ENCODE measurements at regions not wholly inside any gene's neighbourhood (a gene's known extent, or its start where the extent isn't known, plus 50 kb on each side); places are given as distances from the start of the nearest gene placed in this dataset.

DNA sequence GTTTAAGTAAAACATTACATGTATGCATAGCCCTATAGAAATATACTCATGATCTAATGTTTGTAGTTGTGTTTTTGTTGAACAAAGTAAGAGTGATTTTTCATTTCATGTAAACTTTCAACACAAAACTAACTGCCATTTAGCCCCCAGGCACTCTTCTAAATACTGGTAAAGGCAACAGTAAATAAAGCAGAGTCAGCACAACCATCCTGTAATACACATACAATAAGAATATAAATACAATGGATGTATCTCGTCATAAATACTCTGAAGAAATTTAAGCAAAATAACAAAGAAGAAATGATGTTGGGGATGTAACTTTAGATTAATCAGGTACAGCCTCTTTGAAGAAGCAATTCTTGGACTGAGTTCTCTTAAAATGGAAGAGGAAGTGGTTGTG is 821.2 kb downstream of the ARAP2 start:
- no peaks in the 10 kb centered on the region for H3K4me1 Mint-ChIP-seq (ENCODE audit: low read depth, unreplicated experiment)
- Histone ChIP-seq H3K27me3 (replicated peaks; ENCODE audit: control insufficient read depth, insufficient read depth, low read length) (no peaks in the 10 kb centered on the region), H3K4me3 (ENCODE audit: low read depth, low read length) (no peak overlapping the region), H3K36me3 (ENCODE audit: control insufficient read depth, insufficient read depth, low read length) (no peaks in the 10 kb centered on the region), H3K9me3 (no peaks in the 10 kb centered on the region), H3K4me1 (no peaks in the 10 kb centered on the region)
- H3K9me3 Mint-ChIP-seq (ENCODE audit: unreplicated experiment), result no peaks in the 10 kb centered on the region
- no peak overlapping the region for H3K4me3 Mint-ChIP-seq (ENCODE audit: unreplicated experiment)
- intact Hi-C loops (cut with micrococcal nuclease; ENCODE audit: unreplicated experiment), result no loop called here
- ChIA-PET CTCF (no interaction called here), POLR2A (no interaction called here)
- H3K36me3 Mint-ChIP-seq (ENCODE audit: insufficient read depth, unreplicated experiment), result no peaks in the 10 kb centered on the region
- TF ChIP-seq, protein P1, sequence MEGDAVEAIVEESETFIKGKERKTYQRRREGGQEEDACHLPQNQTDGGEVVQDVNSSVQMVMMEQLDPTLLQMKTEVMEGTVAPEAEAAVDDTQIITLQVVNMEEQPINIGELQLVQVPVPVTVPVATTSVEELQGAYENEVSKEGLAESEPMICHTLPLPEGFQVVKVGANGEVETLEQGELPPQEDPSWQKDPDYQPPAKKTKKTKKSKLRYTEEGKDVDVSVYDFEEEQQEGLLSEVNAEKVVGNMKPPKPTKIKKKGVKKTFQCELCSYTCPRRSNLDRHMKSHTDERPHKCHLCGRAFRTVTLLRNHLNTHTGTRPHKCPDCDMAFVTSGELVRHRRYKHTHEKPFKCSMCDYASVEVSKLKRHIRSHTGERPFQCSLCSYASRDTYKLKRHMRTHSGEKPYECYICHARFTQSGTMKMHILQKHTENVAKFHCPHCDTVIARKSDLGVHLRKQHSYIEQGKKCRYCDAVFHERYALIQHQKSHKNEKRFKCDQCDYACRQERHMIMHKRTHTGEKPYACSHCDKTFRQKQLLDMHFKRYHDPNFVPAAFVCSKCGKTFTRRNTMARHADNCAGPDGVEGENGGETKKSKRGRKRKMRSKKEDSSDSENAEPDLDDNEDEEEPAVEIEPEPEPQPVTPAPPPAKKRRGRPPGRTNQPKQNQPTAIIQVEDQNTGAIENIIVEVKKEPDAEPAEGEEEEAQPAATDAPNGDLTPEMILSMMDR (IDR thresholded peaks at IDR 0.05; ENCODE audit: insufficient read depth in 1 of 2, low read depth in 1 of 2, low read length in 1 of 2, severe bottlenecking in 1 of 2, unreplicated experiment in 1 of 2), result no peak
- no peak overlapping the region for H3K27ac Mint-ChIP-seq (ENCODE audit: unreplicated experiment)
- no peak for DNase-seq
- BruUV-seq (replicated peaks), result no TSS peak
- peaks cover 8% of the 10 kb centered on the region for H3K27me3 Mint-ChIP-seq (ENCODE audit: insufficient read depth, unreplicated experiment)

- H3K27ac Mint-ChIP-seq (ENCODE audit: unreplicated experiment), result no peak overlapping the region
- BruUV-seq (replicated peaks), result no TSS peak
- H3K9me3 Mint-ChIP-seq (ENCODE audit: unreplicated experiment), result peaks cover 14% of the 10 kb centered on the region
- H3K36me3 Mint-ChIP-seq (ENCODE audit: insufficient read depth, unreplicated experiment), result no peaks in the 10 kb centered on the region
- Histone ChIP-seq H3K4me3 (ENCODE audit: low read depth, low read length) (no peak overlapping the region), H3K36me3 (ENCODE audit: control insufficient read depth, insufficient read depth, low read length) (no peaks in the 10 kb centered on the region), H3K9me3 (peaks cover 4% of the 10 kb centered on the region; the same call in 1 of the 2 replicates), H3K4me1 (no peaks in the 10 kb centered on the region), H3K27me3 (replicated peaks; ENCODE audit: control insufficient read depth, insufficient read depth, low read length) (no peaks in the 10 kb centered on the region)
- no peaks in the 10 kb centered on the region for H3K4me1 Mint-ChIP-seq (ENCODE audit: low read depth, unreplicated experiment)
- no peak for DNase-seq
- TF ChIP-seq, protein P1 (IDR thresholded peaks at IDR 0.05; ENCODE audit: insufficient read depth in 1 of 2, low read depth in 1 of 2, low read length in 1 of 2, severe bottlenecking in 1 of 2, unreplicated experiment in 1 of 2), result no peak
- H3K4me3 Mint-ChIP-seq (ENCODE audit: unreplicated experiment), result no peak overlapping the region
- no peaks in the 10 kb centered on the region for H3K27me3 Mint-ChIP-seq (ENCODE audit: insufficient read depth, unreplicated experiment)
- CTCF ChIA-PET, result no interaction called here
- intact Hi-C loops (cut with micrococcal nuclease; ENCODE audit: unreplicated experiment), result no loop called here
- POLR2A ChIA-PET, result no interaction called here
Measured at GRCh38 chr4:35447474-35447873, 796.8 kb downstream of the ARAP2 start.

GRCh38 chr4:35459045-35459444 is 785.3 kb downstream of the ARAP2 start:
- Mint-ChIP-seq H3K9me3 (ENCODE audit: unreplicated experiment) (peaks cover 32% of the 10 kb centered on the region), H3K4me1 (ENCODE audit: low read depth, unreplicated experiment) (no peaks in the 10 kb centered on the region), H3K4me3 (ENCODE audit: unreplicated experiment) (no peak overlapping the region), H3K36me3 (ENCODE audit: insufficient read depth, unreplicated experiment) (no peaks in the 10 kb centered on the region), H3K27me3 (ENCODE audit: insufficient read depth, unreplicated experiment) (no peaks in the 10 kb centered on the region), H3K27ac (ENCODE audit: unreplicated experiment) (no peak overlapping the region)
- DNase-seq, result no peak
- Histone ChIP-seq H3K4me1 (no peaks in the 10 kb centered on the region), H3K27me3 (replicated peaks; ENCODE audit: control insufficient read depth, insufficient read depth, low read length) (no peaks in the 10 kb centered on the region), H3K9me3 (no peaks in the 10 kb centered on the region), H3K4me3 (ENCODE audit: low read depth, low read length) (no peak overlapping the region), H3K36me3 (ENCODE audit: control insufficient read depth, insufficient read depth, low read length) (no peaks in the 10 kb centered on the region)
- BruUV-seq (replicated peaks), result no TSS peak
- CTCF ChIA-PET, result no interaction called here
- TF ChIP-seq, protein P1 (IDR thresholded peaks at IDR 0.05; ENCODE audit: insufficient read depth in 1 of 2, low read depth in 1 of 2, low read length in 1 of 2, severe bottlenecking in 1 of 2, unreplicated experiment in 1 of 2), result no peak
- POLR2A ChIA-PET, result no interaction called here
- intact Hi-C loops (cut with micrococcal nuclease; ENCODE audit: unreplicated experiment), result no loop called here

Data from Caco-2 (cell line).